22Rv1 (cell line): ENCODE measurements at regions not wholly inside any gene's neighbourhood (a gene's known extent, or its start where the extent isn't known, plus 50 kb on each side); places are given as distances from the start of the nearest gene placed in this dataset.

Experiments used
- H3K27ac ChIP-seq: fragments of 450-650 bp; 2 replicates; pipeline ENCODE4 v1.5.1; 2017
- ZFX ChIP-seq: fragments of 450-650 bp; IDR thresholded peaks from 2 replicates; pipeline ENCODE4 v1.6.1; 2017; ENCODE audit warnings: antibody characterized with exemption, borderline replicate concordance
- TF ChIP-seq, protein P1 (sequence below): fragments of 450-650 bp; IDR thresholded peaks from 2 replicates; pipeline ENCODE4 v1.5.1; 2017; ENCODE audit warnings: mild to moderate bottlenecking

DNA sequence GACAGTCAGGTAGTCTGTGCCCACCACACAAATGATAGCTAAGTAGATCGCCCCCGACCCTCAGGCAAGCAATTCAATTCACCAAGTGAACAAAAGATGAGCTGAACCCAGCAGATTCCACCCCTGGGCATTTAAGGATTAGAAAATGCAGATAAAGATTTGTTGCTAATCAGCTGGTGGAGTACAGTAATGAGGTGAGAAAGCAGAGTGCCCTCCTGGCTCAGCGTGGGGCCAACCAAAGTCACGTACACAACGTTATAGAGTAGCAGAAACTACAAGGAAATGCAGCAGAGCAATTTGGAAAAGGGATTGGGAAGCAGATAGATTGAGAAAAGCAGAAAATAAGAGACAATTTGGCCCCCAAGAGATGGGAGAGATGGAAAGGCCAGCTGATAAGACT, 91.2 kb downstream of the SOX9 start:
- TF ChIP-seq ZFX: no peak
- TF ChIP-seq, protein P1, sequence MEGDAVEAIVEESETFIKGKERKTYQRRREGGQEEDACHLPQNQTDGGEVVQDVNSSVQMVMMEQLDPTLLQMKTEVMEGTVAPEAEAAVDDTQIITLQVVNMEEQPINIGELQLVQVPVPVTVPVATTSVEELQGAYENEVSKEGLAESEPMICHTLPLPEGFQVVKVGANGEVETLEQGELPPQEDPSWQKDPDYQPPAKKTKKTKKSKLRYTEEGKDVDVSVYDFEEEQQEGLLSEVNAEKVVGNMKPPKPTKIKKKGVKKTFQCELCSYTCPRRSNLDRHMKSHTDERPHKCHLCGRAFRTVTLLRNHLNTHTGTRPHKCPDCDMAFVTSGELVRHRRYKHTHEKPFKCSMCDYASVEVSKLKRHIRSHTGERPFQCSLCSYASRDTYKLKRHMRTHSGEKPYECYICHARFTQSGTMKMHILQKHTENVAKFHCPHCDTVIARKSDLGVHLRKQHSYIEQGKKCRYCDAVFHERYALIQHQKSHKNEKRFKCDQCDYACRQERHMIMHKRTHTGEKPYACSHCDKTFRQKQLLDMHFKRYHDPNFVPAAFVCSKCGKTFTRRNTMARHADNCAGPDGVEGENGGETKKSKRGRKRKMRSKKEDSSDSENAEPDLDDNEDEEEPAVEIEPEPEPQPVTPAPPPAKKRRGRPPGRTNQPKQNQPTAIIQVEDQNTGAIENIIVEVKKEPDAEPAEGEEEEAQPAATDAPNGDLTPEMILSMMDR: no peak
- no peak overlapping the region for H3K27ac ChIP-seq

DNA sequence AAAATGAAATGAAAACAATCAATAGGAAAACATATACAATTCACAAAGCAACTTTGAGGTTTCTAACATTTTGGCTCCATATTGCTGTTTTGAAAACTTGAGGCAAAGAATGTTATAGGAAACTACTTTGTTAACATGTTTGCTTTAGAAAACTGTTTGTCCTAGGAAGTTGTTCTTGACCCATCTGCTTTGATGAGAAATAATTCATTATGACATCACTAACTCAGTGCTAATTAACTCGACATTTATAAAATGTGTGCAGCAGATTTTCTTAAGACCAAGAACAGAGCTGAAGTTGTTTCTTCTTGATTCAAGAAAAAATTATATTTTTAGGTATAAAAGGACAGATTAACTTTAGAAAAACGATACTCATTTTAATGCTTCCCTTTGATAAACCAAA, 94.7 kb downstream of the SOX9 start:
- H3K27ac ChIP-seq: no peak overlapping the region
- TF ChIP-seq ZFX: no peak
- TF ChIP-seq, protein P1: no peak

DNA sequence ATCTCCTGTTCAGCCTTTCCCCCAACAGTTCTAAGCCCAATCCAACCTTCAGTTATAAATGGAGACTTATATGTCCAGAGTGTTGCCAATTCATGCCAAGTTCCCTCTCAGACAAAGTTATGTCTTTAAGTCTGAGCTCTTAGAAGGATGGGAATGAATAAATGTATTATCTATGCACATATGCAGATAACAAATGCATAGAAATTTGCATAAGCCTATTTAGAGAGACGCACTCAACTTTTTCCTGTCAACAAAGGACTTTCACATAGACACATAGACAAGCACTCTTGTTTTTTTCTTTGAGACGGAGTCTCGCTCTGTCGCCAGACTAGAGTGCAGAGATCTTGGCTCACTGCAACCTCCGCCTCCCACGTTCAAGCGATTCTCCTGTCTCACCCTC, 95.1 kb downstream of the SOX9 start:
- TF ChIP-seq ZFX: no peak
- TF ChIP-seq, protein P1: no peak
- no peak overlapping the region for H3K27ac ChIP-seq

DNA sequence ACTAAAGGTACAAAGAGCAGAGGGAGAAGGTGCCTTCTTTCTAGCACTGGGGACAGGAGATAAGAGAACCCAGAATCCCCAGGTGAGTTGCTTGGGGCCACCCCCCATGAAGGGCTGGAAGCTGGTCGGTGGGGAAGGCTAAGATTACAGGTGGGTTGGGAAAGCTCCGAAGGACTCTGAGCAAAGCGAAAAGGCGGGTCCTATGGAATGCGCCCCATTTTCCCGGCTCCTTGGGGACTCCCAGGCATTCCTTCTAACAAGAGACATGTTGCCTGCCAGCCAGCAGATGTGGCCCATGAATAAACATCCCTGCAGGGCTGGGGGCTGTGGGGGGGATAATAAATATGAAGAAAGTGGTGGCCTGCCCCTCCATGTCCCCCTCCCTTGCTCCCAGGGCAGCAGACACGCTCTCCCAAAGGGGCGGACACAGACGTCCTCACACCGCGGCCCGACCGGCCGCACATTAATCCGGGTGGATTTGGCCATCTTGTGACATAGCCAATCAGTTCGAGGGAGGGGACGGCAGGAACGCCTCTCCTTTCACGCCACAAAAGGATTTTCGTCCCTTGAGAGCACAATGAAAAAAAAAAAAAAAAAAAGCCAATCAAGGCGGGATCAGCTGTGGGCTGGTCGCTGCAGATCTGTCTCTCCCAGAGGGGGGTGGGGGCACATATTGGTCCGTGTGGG, 98.5 kb downstream of the SOX9 start:
- no peak overlapping the region for H3K27ac ChIP-seq
- no peak for TF ChIP-seq ZFX
- TF ChIP-seq, protein P1: no peak

DNA sequence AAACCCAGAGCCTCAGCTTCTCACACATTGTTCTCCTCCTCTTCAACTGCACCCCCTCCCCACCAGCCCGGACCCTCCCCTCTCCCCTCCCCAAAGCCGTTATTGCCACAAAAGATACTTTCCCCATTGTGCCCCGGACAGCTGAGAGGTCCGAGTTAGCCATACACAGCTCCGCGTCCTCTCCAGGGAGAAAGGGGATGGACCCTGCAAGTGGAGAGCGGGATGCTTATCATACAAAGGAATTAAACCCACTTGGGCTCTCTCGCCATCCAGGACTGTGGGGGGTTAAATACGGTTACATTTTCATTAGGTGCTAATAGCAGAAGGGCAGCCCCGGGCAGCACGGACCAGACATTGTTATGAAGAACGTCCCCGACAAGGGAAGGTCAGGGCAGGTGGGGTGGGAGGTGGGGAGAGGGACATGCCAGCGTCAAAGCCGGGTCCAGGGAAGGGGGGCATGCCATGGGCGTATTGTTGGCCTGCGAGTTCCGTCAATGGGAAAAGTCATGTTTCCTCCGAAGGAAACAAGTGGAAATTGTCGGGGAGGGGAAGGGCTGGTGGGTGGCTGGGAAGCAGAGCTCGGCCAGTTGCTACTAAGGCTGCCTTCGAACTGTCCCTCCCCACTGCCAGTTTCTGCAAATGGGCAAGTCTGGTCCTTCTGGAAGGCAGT, 99.1 kb downstream of the SOX9 start:
- no peak overlapping the region for H3K27ac ChIP-seq
- no peak for TF ChIP-seq ZFX
- TF ChIP-seq, protein P1: no peak

DNA sequence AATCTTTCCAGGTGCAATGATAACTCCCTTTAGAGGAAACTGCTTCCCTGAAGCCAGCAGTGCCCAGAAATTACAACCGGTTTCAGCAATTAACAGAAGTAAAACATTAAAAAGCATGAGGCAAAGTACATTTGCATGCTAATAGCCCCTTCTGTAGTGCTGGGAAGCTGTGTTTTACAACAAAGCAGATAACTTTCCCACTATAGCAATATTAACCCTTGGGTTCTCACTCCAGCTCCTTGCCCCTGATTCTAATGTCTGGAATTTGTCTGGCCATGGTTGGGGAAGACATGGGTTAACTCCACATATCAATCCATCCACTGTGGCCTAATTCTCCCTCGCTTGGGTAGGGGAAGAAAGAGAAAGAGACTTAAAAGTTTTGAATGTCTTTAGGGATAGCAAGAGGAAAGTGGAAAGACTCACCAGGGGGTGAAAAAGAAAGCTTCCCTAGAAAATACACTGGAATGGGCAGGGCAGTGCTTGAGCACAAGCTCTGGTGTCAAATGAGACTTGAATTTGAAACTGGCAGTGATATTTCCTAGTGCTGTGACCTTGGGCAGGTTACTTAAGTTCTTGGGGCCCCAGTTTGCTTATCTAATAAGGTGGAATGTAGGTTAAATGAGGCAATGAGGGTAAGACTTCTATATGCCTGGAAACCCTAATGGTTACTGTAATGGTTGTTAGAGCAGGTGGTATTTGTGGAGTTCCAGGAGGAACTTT, 102.0 kb downstream of the SOX9 start:
- TF ChIP-seq, protein P1: no peak
- no peak for TF ChIP-seq ZFX

DNA sequence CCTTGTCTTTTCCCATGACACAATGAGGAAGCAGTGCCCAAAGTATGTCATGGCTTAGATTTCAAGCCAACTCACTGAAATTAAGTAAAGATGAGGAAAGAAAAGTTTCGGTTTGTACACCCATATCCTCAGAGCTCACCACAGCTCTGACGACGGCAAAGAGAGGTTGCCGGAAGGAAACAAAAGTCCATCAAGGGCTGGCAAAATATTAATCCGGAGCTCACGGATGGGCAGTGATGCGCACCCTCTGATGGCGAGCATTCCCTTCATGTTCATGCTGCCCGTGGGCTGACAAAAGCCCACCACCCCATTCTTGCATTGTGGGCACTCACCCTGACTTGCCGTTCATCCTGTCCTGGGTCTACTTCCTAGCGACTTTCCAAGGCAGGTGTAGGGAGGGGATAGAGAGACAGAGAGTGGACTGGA, 103.1 kb downstream of the SOX9 start:
- no peak overlapping the region for H3K27ac ChIP-seq
- no peak for TF ChIP-seq ZFX
- TF ChIP-seq, protein P1: no peak

More for the DNA sequence above, 102.0 kb downstream of the SOX9 start:
- H3K27ac ChIP-seq: no peak overlapping the region
